Small intestine (tissue), 7 donors: ENCODE measurements at regions not wholly inside any gene's neighbourhood (a gene's known extent, or its start where the extent isn't known, plus 50 kb on each side); places are given as distances from the start of the nearest gene placed in this dataset.
A peak's percentile ranks its signal among the peaks of the same experiment; 100 is the strongest.

Experiments
- DNase-seq, 2 donors: peaks; one replicate each; pipeline versions ENCODE4 v3.0.0 to v3.0.0-alpha.2; 2013
- FAIRE-seq: peaks from 2 replicates; lab custom pipeline; 2012; peaks lifted over from hg19 to GRCh38; lab: Jason Lieb, UNC
- H3K27ac ChIP-seq, 3 donors: one replicate each; pipeline ENCODE4 v1.5.1; 2013; ENCODE audit warnings: low read length in 2 of 3, mild to moderate bottlenecking in 2 of 3, control low read depth in 1 of 3, inconsistent platforms in 1 of 3, low read depth in 1 of 3, moderate library complexity in 1 of 3
- H3K27me3 ChIP-seq, 3 donors: one replicate each; pipeline ENCODE4 v1.6.1; 2013; ENCODE audit warnings: low read length in 3 of 3, inconsistent platforms in 1 of 3; ENCODE audit not compliant: control insufficient read depth in 3 of 3, insufficient read depth in 3 of 3
- H3K36me3 ChIP-seq, 3 donors: one replicate each; pipeline ENCODE4 v1.6.1; 2013; ENCODE audit warnings: low read length in 3 of 3, inconsistent platforms in 1 of 3, low read depth in 1 of 3, mild to moderate bottlenecking in 1 of 3, moderate library complexity in 1 of 3; ENCODE audit not compliant: control insufficient read depth in 3 of 3, insufficient read depth in 2 of 3
- H3K4me1 ChIP-seq, 3 donors: one replicate each; pipeline ENCODE4 v1.6.1; 2013; ENCODE audit warnings: low read length in 2 of 3, inconsistent platforms in 1 of 3, low read depth in 1 of 3, mild to moderate bottlenecking in 1 of 3, moderate library complexity in 1 of 3; ENCODE audit not compliant: control insufficient read depth in 3 of 3, insufficient read depth in 2 of 3
- H3K4me3 ChIP-seq, 3 donors: one replicate each; pipeline ENCODE4 v1.5.1; 2013; ENCODE audit warnings: low read length in 3 of 3, control low read depth in 1 of 3, inconsistent platforms in 1 of 3, low read depth in 1 of 3, mild to moderate bottlenecking in 1 of 3, moderate library complexity in 1 of 3
- H3K9me3 ChIP-seq, 2 donors: one replicate each; pipeline ENCODE4 v1.6.1; 2013; ENCODE audit warnings: low read depth in 1 of 2, low read length in 1 of 2; ENCODE audit not compliant: control insufficient read depth in 2 of 2, insufficient read depth in 1 of 2
- WGBS, 3 donors: extraction: QIAGEN DNeasy Blood & Tissue Kit; methylation state at CpG; one replicate each; pipeline ENCODE4 v1.1.7; 2013; 5-methylcytosine and 5-hydroxymethylcytosine counted together
- donor health status: healthy with polysubstance abuse.
- donor health status: control.
- donor health status: control.
- donor health status: Bipolar disorder and iron deficiency.
- donor health status: healthy.

DNA sequence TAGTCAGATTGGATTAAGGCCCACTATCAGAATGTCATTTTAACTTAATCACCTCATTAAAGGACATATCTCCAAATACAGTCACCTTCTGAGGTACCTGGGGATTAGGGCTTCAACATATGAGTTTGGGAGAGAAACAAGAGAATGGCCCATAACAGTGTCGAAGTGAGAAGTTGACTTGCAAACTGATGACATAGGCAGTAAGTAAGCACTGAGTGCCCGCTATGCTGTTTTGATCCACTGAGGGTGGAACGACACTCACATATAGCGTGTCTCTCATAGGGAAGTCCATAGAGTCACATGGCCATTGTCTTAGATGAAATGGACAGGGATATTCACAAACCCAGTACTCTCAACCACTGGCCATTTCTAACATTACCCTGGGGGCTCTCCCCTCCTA lies 264.2 kb downstream of the SAMD5 start:
- DNase-seq (no peak), FAIRE-seq (no peak)
- H3K27ac ChIP-seq, result no peak overlapping the region
- peaks cover 0 to 11% (median 0%) of the 10 kb centered on the region in 3 donors for H3K4me1 ChIP-seq
- no peaks in the 10 kb centered on the region for H3K27me3 ChIP-seq
- 91 to 97% (median 94%) methylated on average over 4 of the region's 4 CpGs for WGBS, 3 donors
- no peak overlapping the region for H3K4me3 ChIP-seq
- no peaks in the 10 kb centered on the region for H3K9me3 ChIP-seq
- H3K36me3 ChIP-seq, result no peaks in the 10 kb centered on the region

DNA sequence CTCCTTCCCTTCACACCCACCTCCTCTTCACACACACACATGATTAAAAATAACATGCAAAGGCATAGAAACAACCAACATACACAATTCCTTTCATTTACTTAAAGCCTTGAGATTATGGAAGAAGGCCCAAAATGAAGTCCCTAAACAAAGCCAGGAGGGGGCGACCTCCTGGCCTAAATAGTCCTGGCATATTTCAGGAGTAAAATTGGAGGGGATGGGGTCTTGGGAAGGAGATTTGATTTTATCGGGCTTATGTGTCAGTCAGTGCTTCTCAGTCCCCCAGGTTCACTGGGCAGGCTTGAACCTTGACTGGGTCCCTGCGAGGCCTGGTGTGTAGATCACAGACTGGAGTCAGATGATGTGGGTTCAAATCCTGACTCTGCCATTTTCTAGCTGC lies 266.4 kb downstream of the SAMD5 start:
- Histone ChIP-seq H3K4me1 (peaks cover 0 to 13% (median 0%) of the 10 kb centered on the region in 3 donors), H3K4me3 (no peak overlapping the region), H3K9me3 (no peaks in the 10 kb centered on the region), H3K27ac (no peak overlapping the region), H3K27me3 (no peaks in the 10 kb centered on the region), H3K36me3 (no peaks in the 10 kb centered on the region)
- 85 to 89% (median 87%) methylated on average over 3 of the region's 3 CpGs for WGBS, 3 donors
- no peak for DNase-seq
- no peak for FAIRE-seq

DNA sequence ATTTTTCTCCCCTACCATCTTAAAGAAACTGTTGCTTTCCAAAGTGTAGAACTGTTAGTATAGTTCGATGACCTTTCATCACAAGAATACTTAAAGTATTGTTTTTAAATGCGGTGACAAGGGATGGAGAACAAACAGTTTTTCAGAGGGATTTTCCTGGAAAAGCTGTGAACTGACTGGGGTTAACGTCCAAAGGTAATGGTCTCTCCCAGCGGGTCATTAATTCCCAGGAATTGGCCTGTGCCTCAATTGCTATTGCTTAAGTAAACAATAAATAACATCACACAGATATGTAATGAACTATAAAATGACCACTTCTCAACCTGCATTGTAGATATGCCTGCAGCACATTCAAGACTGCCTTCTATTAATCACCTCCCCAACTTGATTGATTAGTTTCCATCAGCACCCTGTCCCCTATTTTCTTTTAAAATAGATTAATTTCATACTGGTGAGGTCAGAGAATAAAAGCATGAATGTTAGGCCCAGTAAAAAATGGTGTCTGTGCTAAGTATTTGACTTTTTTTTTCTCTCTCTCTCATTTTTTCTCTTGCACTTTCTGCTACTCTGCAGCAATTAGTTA lies 268.2 kb downstream of the SAMD5 start:
- FAIRE-seq (no peak), DNase-seq (peak in 1 of 2 donors; percentile 48)
- Histone ChIP-seq H3K27me3 (no peaks in the 10 kb centered on the region), H3K36me3 (no peaks in the 10 kb centered on the region), H3K27ac (peak overlapping the region in 1 of 3 donors; percentile 13), H3K9me3 (no peaks in the 10 kb centered on the region), H3K4me1 (peaks cover 0 to 13% (median 0%) of the 10 kb centered on the region in 3 donors), H3K4me3 (no peak overlapping the region)
- 22 to 60% (median 42%) methylated on average over 4 of the region's 4 CpGs for WGBS, 3 donors

DNA sequence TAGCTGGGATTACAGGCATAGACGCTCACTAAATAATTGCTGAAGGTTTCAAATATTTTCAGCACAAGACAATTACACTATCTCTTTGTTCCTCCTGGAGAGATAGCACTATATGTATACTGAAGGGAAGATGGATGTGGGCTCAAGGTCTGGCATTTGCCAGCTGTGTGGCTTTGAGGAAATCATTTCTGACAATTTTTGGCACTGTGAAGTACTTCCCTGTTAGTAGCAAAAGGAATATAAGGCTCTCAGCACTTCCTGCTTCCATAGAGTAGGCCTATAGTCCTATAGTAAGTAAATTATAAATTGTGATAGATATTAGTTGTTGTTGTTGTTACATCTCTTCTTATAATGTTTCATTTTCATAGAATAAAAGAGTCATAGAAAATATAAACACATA lies 271.1 kb downstream of the SAMD5 start:
- no peak for FAIRE-seq

DNA sequence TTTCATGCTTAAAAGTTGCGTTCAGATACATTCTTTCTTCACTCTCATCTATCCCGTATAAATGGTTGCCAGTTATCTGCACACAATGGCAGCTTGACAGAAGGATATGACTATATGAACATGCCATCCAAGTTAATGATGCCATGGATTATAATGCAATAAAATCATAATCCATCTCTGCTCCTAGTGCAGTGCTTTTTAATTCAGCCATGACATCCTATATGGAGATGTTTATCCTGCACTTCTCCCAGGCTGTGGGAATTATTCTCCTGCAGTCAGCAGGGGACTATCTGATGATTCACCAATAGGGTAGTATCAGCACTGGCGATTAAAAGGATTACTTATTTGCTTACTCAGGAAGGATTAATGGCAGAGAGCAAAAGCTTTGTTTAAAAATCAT lies 273.8 kb downstream of the SAMD5 start:
- Histone ChIP-seq H3K27ac (no peak overlapping the region), H3K4me3 (no peak overlapping the region), H3K27me3 (no peaks in the 10 kb centered on the region), H3K36me3 (no peaks in the 10 kb centered on the region), H3K9me3 (no peaks in the 10 kb centered on the region), H3K4me1 (peaks cover 0 to 3% (median 0%) of the 10 kb centered on the region in 3 donors)
- FAIRE-seq (no peak), DNase-seq (peak; percentile 35 to 47)
- 18 to 49% (median 29%) methylated on average over 3 of the region's 3 CpGs for WGBS, 3 donors

More for the DNA sequence above, 271.1 kb downstream of the SAMD5 start:
- Histone ChIP-seq H3K36me3 (no peaks in the 10 kb centered on the region), H3K27me3 (no peaks in the 10 kb centered on the region), H3K27ac (no peak overlapping the region), H3K4me1 (peaks cover 0 to 13% (median 0%) of the 10 kb centered on the region in 3 donors), H3K4me3 (no peak overlapping the region), H3K9me3 (no peaks in the 10 kb centered on the region)
- 85 to 92% (median 86%) methylated on average over 1 of the region's 1 CpG for whole genome bisulfite sequencing, 3 donors
- no peak for DNase-seq

DNA sequence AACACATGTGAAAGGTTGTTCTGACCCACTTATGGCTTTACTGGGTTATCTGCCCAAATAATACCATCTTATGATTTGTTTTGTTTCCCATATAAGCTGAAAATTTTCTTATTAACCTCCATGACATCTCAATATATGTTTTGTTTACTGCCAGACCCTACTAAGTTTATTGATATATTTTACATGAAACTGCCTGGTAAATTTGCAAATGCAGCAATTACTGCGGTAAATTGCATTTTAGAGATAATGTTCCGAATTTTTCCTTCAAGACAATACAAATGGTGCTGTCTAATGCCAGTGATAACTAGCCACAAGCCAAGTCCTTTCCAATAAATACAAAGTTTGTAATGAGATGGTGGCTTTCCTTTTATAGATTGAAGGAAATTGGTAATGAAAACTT lies 275.9 kb downstream of the SAMD5 start:
- no peak overlapping the region for H3K4me3 ChIP-seq
- FAIRE-seq, result no peak
- WGBS, 3 donors, result 90 to 97% (median 96%) methylated on average over 2 of the region's 2 CpGs
- DNase-seq, result no peak
- H3K36me3 ChIP-seq, result no peaks in the 10 kb centered on the region
- H3K9me3 ChIP-seq, result no peaks in the 10 kb centered on the region
- no peaks in the 10 kb centered on the region for H3K27me3 ChIP-seq
- H3K4me1 ChIP-seq, result no peaks in the 10 kb centered on the region
- no peak overlapping the region for H3K27ac ChIP-seq

DNA sequence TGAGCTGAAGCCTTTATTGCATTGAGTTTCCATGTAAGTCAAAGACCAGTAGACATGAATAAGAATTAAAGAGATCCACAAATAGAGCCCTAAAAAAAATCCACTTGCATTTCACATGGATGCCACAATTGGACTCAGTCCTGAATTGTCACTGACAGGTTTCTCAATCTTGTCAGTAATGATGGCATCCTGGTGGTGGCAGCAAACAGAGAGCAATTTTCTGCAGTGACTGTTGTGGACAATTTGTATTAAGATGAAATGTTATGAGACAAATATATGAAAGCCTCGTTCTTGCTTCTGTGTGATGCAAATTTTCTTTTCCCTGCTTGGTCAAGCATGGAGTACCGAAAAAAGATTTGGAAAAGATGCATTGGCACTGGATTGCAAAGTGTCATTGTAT lies 278.9 kb downstream of the SAMD5 start:
- Histone ChIP-seq H3K4me3 (no peak overlapping the region), H3K27ac (no peak overlapping the region), H3K4me1 (no peaks in the 10 kb centered on the region), H3K27me3 (no peaks in the 10 kb centered on the region), H3K36me3 (no peaks in the 10 kb centered on the region), H3K9me3 (no peaks in the 10 kb centered on the region)
- DNase-seq (no peak), FAIRE-seq (no peak)
- 73 to 82% (median 77%) methylated on average over 2 of the region's 2 CpGs for WGBS, 3 donors

DNA sequence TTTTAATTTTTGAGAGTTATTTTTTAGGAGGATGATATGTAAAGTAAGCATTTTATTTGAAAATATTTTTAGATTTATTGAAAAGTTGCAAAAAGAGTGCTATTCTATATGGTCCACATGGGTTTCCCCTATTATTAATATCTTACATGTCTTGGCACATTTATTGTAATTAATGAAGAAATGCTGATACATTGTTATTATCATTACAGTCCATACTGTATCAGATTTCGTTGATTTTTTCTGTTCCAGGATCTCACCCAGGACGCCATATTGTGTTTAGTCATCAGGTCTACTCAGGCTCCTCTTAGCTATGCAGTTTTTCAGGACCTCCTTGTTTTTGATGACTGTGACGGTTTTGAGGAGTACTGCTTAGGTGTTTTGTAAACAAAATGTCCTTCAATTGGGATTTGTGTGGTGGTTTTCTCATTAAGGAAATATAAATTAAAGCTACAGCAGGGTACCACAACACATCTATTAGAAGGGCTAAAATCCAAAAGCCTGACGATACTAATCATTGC lies 281.0 kb downstream of the SAMD5 start:
- no peak overlapping the region for H3K4me3 ChIP-seq
- DNase-seq, result no peak
- no peak overlapping the region for H3K27ac ChIP-seq
- H3K36me3 ChIP-seq, result no peaks in the 10 kb centered on the region
- 83 to 91% (median 88%) methylated on average over 4 of the region's 4 CpGs for WGBS, 3 donors
- H3K4me1 ChIP-seq, result no peaks in the 10 kb centered on the region
- no peak for FAIRE-seq
- no peaks in the 10 kb centered on the region for H3K27me3 ChIP-seq
- H3K9me3 ChIP-seq, result no peaks in the 10 kb centered on the region
